Dedifferentiated amniotic fluid mesenchymal stem cell (primary cell): ENCODE measurements at regions not wholly inside any gene's neighbourhood (a gene's known extent, or its start where the extent isn't known, plus 50 kb on each side); places are given as distances from the start of the nearest gene placed in this dataset.

Source experiments
- DNase-seq: peaks from one replicate; pipeline ENCODE4 v3.0.0-alpha.2; 2016; ENCODE audit errors: extremely low spot score

DNA sequence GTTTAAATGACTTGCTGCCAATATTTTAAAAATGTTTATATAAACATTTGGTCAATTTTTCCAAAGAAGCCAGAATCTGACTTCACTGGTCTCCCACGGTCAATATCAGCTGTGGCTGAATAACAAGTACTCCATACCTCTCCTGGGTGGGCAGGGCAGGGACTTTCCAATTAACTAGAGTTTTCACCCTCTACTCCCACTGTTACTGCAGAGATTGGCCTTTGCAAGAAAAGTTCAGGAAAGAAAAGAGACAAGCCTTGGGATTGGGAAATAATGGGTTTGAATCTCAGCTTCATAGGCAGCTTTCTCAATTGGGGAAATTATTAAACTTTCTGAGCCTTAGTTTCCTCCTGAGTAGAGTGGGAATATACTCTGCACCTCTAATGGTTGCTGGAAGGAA lies 236.9 kb downstream of the PRL start:
- DNase-seq, result no peak

DNA sequence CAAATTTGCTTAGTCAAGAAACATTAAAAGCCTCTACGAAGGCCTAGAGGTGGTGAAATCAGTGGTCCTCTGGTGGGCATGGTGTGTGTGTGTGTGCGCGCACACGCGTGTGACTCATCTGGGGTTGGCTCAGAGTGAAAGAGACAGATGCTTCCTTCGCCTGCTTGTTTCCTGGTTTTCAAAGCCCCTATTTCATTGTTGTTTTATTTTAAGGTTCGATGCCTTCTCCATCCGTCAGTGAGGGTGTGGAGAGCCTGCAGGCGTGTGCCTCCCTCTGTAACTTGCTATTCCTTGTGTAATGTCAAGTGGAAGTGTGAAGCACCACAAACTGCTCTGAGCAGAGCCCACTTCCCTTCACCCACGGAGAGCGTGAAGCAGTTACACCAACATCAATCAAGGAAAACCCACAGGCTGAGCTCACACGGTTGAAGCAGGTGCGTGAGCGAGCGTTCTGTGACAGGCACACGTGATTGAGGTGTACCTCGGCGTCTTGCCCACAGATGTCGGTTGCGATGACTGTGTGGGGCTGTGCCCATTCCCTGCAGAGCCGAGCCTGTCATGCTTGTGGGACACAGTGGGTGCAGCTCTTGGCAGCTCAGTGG lies 233.9 kb downstream of the PRL start:
- no peak for DNase-seq

DNA sequence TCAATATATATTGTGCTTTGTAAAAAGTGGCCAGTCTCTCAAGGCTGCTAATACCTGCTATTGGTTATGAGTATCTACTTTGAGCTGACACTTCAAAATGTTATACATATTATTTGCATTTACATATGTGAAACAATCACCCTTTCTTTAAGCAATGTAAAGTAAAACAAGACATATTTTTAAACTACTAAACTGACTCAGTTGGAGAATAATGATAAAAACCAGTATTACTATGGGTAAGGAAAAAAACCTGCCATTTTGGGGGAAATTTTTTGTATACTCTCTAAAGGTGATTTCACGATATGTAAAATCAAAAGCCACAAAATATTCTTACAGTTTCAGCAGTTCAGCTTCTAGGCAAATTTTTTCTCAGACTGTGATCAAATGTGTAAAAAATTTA lies 232.3 kb downstream of the PRL start:
- DNase-seq, result no peak

DNA sequence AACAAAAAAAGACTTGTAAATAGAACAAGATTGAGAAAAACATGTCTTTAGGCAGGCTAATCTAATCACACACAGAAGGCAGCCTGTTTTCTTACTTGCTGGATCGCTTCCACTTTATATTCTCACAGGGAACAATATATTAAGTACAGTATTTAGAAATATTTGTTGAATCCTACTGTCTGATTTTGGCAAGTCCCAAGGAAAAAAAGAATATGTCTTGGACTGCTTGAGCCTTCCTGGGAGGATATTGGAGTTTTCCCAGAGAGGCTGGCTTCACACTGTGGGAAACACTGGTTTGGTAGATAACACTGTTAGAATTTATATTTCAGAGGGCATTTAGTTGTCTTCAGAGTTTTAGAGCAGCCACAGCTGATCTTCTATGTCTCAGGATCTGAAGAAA lies 229.7 kb downstream of the PRL start:
- DNase-seq, result no peak

DNA sequence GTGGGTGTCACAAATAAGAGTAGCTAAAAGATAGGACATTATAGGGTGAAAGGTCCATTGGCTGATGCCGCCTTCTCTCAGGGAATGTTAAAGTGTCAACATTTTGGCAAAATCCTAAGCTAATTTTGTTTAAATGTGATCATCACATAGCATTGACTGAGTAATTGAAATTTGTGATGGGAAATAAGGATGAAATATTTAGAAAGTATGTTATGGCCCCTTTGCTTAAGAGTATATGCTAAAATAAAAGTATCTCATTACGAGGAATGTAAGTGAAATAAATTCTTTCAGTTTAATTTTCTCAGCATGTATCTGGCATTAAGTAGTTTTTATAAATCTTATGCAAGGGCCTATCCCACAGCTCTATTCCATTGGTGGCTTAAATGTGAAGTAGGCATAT lies 229.2 kb downstream of the PRL start:
- DNase-seq, result no peak

DNA sequence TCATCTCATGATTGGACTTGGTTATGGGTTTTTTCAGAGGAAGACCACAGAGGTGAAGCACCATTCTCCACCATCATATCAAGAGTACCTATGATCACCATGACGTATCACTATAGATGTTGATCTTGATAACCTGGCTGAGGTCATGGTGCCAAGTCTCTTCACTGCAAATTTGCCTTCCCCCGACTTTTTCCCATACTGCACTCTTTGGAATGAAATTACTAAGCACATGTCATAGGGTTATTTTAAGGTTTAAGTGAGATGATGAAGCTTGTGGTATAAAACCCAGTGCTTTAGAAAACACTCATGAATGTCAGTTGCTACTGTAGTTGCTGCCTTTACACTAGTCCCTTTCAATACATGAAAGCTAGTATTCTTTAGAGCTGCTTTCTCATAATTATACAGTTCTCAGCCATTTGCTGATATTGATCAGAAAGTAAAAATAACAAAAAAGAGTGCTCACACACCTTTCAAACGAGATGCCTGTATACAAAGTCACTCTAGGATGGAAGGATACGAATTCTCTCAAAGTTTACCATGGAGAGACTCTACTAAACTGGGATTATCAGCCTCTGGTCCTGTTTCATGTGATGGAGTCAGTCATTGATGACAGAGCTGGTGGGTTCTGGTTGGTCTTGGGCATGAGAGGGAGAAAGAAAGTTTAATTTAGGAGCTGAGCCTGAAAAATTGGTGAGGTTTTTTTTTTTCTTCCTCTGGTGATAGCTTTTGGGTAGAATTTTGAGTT lies 228.1 kb downstream of the PRL start:
- no peak for DNase-seq

DNA sequence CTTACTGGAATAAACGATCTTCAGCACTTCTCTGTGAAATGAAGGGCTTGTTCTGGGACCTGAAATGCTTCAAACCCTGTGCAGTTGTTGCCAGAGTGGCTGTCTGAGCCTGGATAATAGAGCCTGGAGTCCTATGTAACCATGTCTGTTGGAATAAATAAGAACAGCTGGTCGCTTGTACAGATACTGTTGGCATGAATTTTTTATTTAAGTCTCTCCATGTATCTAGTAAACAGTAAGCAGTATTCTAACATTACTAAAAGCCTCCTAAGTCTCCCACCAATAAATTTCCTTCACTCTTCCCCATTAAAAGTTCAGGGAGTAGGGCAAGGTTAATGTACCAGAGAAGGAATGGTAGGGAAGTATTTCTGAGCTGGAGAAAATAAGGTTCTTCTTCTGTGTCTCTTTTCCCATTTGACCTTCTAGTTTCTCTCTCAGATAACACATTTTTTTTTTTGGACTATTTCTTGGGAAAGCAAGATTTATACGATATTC lies 227.5 kb downstream of the PRL start:
- DNase-seq, result no peak

DNA sequence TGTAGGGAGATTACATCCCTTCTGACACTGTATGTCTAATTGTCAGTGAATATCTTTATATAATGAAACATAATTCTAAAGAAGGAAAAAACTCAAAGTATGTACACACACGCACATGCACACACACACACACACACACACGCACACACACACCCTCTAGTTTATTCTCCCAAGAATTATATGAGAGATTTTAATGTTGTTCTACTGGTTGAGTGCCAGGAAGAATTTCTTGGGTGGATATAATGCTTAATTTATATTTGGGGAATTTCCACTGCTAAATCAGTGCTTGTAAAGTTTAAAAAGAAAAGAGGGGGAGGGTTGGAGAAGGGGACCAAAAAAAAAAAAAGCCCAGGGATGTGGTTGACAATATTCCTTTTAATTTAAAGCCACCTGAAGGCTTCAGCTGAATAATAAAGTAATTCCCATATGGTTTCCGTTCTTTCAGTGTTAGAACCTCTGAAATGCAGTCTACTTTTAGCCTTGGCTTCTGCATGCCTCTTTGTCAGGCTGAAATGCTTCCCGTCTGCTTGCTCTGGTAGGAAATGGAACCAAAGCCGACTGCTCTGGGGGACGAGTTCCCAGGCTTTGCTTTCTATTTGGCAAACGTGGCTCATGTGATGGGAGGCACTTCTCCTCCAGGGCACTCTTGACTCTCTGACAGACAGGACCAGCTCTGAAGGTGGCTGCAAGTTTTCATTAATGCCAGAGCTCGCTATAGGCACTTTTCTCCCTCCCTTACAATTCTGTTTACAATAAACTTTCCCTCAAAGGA lies 225.4 kb downstream of the PRL start:
- peak; percentile 20 for DNase-seq

DNA sequence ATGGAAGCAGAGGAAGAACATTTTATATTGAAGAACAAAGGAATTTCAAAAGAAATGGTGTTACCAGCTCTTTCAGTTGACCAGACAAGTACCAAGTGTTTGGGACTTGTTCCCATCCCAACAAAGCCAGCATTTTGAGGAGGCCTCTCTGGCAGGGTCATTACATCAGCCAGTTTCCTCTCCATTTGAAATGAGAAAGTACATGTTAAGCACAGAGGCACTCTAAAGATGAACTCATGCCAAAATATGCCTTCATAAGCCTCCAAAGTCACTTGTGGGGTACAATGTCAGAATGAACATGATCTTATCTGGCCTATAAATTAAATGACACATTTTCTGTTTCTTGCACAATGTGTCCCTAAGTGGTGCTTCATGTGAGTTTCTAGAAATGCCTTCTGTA lies 223.9 kb downstream of the PRL start:
- DNase-seq, result peak; percentile 62

DNA sequence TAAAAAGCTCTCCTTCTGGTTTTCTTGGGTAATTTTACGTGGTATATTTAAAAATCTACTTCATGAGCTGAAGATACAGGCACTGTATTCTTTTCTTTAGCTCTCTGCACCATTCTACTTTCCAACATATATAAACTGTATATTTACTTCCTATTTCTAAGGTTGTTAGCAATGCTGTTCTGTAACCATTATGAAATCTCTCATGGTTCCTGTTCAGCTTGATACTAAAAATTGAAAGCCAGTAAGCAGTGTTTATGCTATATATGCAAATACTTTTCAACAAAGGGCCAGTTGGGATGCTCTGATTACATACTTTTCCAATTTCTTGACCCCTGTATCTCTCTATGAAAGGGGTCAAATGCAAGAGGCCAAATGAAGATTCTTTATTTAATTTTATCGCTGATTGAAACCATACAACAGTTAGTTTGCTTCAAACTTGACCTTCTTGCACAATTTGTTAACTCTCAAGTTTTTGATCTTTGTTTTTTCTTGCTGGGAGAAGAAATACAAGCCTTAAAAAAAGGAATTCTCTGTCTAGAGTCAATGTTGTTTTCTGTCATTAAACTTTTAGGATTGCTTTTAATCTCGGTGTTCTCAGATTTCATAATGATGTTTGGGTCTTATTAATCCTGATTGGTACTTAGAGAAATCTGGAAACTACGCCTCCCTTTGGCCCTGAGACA lies 223.2 kb downstream of the PRL start:
- no peak for DNase-seq

DNA sequence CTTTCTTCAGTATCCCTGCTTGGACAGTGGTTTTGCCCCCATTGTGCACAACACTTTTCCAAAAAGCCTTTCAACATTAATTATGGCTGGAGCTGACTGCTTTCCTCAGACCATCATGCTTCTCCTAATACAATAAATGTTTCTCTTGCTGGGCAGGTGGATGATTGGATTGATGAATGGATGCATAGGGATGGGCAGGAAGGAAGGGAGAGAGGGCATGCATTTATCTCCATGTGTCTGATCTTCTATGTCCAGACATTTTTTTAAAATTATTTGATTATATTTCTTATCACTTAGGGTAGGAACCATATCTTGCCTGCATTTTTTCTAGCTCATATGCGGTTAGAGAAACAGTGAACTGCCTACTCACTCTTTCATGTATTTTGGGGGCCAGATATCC lies 218.5 kb downstream of the PRL start:
- no peak for DNase-seq

DNA sequence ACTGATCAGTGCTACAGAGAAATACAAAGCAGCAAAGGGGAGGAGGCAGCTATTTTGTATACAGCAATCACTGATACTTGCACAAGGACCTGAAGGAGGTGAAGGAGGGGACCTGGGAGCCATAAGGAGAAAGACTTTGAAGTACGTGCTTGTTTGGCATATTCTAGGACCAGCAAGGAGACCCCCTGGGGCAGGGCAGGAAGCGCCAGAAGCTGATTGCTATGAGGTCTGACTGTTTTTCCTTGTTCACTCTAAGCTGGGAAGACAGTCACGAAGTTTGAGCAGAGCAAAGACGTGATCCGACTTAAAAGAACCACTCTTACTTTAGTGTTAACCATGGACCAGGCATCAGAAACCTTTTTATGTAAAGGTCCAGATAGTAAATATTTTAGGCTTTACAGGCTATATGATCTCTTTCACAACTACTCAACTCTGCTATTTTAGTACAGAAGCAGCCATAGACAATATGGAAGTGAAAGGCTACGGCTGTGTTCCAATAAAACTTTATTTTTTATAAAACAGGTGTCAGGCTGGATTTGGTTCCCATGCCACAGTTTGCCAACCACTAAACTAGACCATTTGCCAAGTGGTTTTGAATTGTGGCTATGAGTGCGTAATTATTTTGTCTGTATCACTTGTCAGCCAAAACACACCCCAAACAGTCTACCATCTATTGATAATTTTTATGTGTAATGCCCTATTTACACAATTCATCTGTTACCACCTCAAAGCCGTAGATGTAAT lies 217.9 kb downstream of the PRL start:
- no peak for DNase-seq

DNA sequence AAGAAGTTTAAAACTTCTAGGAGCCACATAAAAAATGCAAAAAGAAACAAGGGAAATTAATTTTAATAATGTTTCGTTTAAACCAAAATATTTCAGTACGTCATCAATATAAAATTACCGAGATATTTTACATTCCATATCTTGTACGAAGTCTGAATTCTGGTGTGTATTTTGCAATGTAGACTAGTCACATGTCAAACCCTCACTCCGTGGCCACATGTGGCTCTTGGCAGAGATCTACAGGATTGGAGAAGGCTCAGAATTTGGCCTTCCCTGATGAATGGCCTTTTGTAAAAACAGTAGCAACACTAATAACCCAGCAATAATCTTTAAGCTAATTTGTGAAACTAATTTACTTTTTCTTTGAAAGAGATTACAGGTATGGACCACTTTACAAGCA lies 217.1 kb downstream of the PRL start:
- no peak for DNase-seq

DNA sequence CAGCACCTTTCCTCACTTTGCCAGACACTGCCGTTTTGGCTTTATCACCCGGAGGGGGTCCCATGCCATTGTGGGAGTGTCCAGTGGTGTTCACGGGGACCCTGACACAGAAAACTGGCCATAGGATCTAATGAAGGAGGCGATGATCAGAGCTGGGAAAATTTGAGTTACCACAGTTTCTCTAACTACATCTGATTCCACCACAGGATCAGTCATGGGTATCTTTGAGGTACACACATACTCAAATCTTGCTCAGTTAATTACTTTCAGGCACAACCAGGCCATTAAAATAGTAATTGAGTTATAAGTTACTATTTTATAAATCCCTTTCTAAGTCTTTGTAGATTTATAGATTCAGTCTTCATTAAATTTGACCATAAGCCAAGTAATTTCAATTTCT lies 215.1 kb downstream of the PRL start:
- no peak for DNase-seq

DNA sequence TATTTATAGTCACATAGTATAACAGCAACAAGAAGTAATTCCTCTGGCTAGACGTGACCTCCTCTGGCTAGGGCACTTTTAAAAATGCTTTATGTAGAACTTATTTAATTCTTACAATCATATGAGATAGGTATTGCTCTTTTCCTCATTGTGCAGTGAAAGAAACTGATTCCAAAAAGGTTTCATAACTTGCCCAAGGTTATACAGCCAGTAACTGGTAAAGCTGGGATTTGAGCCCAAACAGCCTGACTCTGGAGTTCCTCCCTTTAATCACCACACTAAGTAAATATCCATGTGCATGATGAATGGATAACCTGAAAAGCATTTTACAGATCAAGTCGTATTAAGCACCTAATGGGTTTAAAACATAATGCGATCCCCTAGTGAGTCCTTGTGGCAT lies 214.6 kb downstream of the PRL start:
- DNase-seq, result no peak

DNA sequence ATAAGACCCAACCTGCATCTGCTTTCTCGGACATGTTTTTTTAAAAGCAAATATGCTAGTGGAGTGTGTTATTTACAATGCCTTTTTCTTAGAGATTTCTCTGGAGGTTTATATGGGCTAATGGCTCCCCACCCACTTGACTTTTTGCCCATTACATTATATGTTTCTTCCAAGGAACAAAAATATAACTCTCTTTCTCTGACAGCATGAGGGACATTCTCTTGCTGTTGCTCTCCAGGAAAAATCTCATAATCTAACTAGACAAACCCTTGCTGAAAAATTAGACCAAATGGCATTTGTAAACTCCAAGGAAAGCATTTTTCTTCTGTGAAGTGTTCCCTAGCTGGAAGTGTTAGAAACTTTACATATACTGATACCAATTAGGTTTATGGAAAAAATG lies 213.7 kb downstream of the PRL start:
- DNase-seq, result no peak

DNA sequence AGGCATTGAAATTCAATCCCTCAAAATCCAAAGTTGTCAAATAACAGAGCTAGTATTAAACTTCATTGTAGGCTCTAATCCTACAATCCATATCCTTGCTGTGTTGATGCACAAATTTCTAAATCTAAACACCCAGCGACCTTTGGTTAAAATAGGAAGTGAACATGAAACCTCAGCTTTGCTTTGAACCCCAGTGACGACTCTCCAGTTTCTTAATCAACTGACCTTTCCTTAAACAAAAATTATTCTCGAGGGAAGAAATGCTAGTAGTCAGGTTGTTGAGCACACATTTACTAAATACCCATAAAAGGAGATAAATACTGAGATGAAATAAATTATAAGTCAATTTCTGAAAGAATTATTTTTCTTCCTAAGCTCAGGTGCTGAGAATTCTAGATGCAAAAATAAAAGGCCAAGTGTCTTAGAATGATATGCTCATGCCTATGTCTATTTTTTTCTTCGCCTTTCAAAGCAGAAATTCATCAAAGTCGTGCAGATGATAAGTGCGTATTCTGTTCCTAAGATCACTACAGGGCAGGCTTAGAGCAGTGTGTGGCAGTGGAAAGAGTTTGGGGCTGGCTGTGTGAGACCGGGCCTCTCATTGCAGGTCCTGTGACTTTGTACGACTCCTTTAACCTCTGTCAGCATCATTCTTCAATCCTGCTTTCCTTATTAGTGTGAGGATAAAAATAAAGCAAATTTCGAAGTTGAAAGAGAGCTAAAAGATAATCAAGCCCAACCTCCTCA lies 208.7 kb downstream of the PRL start:
- no peak for DNase-seq

DNA sequence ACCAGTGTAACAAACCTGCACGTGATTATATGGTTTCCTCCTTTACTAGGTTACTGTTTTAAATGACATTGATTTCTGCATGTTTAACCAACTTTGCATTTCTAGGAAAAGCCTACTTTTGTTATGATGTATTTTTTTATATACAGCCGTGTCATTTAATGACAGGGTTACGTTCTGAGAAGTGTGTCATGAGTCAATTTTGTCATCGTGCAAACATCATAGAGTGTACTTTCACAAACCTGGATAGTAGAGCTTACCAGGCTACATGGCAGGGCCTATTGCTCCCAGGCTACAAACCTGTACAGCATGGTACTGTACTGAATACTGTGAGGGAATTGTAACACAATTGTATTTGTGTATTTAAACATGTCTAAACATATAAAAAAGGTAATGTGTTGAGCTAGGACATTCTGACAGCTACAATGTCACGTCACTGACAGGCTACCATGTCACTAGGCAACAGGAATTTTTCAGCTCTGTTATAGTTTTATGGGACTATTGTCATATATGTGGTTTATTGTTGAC lies 205.3 kb downstream of the PRL start:
- no peak for DNase-seq

DNA sequence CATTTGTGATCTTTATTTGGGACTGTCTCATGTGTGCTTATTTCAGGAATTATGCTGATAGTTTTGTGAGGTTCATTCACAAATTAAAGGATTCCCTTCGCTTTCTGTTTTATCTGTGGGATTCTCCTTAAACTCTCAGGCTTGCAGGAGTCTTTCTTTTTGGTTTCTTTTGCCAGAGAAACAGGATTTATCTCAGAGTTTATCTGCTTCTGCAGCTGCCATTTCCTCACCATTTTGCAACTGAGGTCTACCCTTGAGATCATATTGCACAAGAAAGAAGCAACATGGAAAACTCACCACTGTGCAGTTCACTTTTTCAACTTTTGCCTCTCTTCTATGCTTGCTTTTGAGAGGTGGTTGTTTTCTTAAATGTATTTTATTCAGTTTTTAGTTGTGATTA lies 201.0 kb downstream of the PRL start:
- no peak for DNase-seq

DNA sequence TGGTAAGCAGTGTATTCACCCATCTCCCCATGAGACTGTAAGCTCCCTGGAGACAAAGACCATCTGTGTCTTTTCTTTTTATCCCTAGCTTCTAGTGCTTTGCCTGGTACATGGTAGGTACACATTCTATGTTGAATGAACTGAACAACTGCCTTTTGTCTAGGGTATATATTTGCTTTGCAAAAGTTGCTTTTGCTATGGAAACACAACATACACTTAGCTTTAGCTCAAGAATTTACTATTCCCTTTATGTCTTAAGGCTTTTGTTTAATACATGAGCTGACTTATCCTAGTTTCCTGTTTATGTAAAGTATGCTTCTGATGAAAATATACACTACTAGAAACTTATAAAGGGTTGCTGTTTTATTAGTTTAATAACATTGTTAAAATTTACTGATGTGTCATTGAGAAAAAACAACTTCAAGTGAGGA lies 198.2 kb downstream of the PRL start:
- DNase-seq, result no peak

DNA sequence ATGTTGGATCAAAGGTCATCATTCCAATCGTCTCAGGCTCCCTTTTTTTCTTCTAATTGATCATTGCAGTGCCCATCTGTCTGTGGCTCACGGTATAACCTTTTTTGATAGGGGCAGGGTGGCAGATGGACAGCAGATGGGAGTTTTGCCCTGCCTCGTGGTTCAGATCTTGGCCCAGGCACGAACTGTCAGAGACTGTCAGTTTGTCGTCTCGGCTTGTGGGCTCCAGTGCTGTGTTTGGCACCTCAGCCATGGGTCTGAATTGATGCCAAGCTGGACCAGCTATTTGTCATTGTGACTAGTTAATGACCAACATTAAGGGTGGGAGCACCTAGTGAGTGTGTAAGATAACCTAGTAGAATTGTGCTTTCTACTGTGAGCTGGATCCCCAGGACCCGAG lies 197.6 kb downstream of the PRL start:
- DNase-seq, result no peak
